ENCODE measurements at regions not wholly inside any gene's neighbourhood (a gene's known extent, or its start where the extent isn't known, plus 50 kb on each side); places are given as distances from the start of the nearest gene placed in this dataset.
"Not testable (repeated sequence)": the region's sequence is repeated elsewhere in the genome, so short reads cannot be mapped to it uniquely, and the experiment has no call there.

DNA sequence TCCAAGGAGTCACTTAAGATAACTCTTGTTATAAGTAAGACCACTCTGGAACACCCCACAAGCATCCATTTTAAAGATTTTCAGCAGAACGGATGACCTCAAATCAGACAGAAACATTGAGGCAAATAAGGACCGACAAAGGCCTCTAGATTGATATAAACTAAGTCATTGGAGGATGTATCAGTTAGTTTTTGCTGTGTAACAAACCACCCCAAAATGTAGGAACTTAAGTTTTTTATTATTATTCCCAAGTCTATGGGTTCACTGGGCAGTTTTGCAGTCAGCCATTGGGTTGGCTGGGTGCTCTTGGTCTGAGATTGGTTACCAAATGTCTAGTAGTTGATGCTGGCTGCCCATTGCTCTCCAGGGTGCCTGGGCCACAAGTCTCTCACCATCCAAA, 311.8 kb downstream of the SIPA1L2 start:
- H3K23ac ChIP-seq (ENCODE audit: low read length in 2 of 2): no peak overlapping the region
- no peaks in the 10 kb centered on the region for H3K79me1 ChIP-seq (replicated peaks; ENCODE audit: low read length, poor library complexity, severe bottlenecking)
- no peak overlapping the region for H2AFZ ChIP-seq (ENCODE audit: low read depth, low read length)
- no peaks in the 10 kb centered on the region for H3K36me3 ChIP-seq (ENCODE audit: control insufficient read depth in 1 of 2, insufficient read depth in 2 of 2, low read depth in 1 of 2, low read length in 2 of 2)
- DNase-seq: no peak
- H4K91ac ChIP-seq (ENCODE audit: low read length): no peak overlapping the region
- no peak overlapping the region for H3K4me3 ChIP-seq (ENCODE audit: insufficient read depth in 1 of 2, low read depth in 1 of 2, low read length in 2 of 2)
- H4K8ac ChIP-seq (ENCODE audit: low read length): no peak overlapping the region
- peaks cover 1% of the 10 kb centered on the region for H3K4me1 ChIP-seq (ENCODE audit: control insufficient read depth, insufficient read depth, low read depth, low read length)
- H3K14ac ChIP-seq (ENCODE audit: low read length in 2 of 2): no peak overlapping the region
- no peak overlapping the region for H3K4me2 ChIP-seq (ENCODE audit: low read length, poor library complexity, severe bottlenecking)
- no peak overlapping the region for H3K27ac ChIP-seq (ENCODE audit: low read length, poor library complexity, severe bottlenecking)
- no peak overlapping the region for H3K18ac ChIP-seq (ENCODE audit: low read depth in 1 of 2, low read length in 2 of 2)
- no peak overlapping the region for H2BK120ac ChIP-seq (ENCODE audit: low read depth, low read length)
- H3K27me3 ChIP-seq (ENCODE audit: control insufficient read depth in 1 of 2, insufficient read depth in 1 of 2, low read length in 2 of 2): no peaks in the 10 kb centered on the region
- no peak overlapping the region for H3K9ac ChIP-seq (ENCODE audit: low read length)
- no peak overlapping the region for H2BK15ac ChIP-seq (ENCODE audit: low read depth, poor library complexity, severe bottlenecking)
- H3K4ac ChIP-seq (ENCODE audit: low read depth in 1 of 2, low read length in 2 of 2): no peak overlapping the region
- H2BK12ac ChIP-seq (ENCODE audit: low read length in 2 of 2): no peak overlapping the region
- 100% methylated on average over 2 of the region's 2 CpGs for WGBS
- H3K9me3 ChIP-seq (ENCODE audit: control insufficient read depth, low read length): peaks cover 4% of the 10 kb centered on the region
- H2AK5ac ChIP-seq (ENCODE audit: low read length, severe bottlenecking): no peak overlapping the region
- no peak overlapping the region for H2BK5ac ChIP-seq (ENCODE audit: low read depth, low read length, poor library complexity, severe bottlenecking)

DNA sequence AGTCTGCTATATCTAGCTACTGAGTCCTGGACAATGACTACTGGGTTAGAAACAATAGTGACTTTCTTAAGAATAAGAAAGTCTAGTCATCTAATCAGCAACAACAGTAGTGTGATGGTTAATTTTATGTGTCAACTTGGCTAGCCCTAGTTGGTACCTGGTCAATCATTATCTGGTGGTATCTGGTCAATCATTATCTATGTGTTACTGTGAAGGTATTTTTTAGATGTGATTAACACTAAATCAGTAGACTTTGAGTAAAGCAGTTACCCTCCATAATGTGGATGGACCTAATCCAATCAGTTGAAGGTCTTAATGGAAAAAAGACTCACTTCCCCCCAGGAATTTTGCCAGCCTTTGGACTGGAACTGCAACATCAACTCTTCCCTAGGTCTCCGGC, 312.6 kb downstream of the SIPA1L2 start:
- Histone ChIP-seq H3K79me1 (replicated peaks; ENCODE audit: low read length, poor library complexity, severe bottlenecking) (no peaks in the 10 kb centered on the region), H3K18ac (ENCODE audit: low read depth in 1 of 2, low read length in 2 of 2) (no peak overlapping the region), H2AFZ (ENCODE audit: low read depth, low read length) (no peak overlapping the region), H3K4me1 (ENCODE audit: control insufficient read depth, insufficient read depth, low read depth, low read length) (peaks cover 1% of the 10 kb centered on the region), H2BK5ac (ENCODE audit: low read depth, low read length, poor library complexity, severe bottlenecking) (no peak overlapping the region), H2AK5ac (ENCODE audit: low read length, severe bottlenecking) (no peak overlapping the region), H3K14ac (ENCODE audit: low read length in 2 of 2) (no peak overlapping the region), H2BK15ac (ENCODE audit: low read depth, poor library complexity, severe bottlenecking) (no peak overlapping the region), H3K27ac (ENCODE audit: low read length, poor library complexity, severe bottlenecking) (peak overlapping the region; percentile 74), H3K4me2 (ENCODE audit: low read length, poor library complexity, severe bottlenecking) (peak overlapping the region; percentile 38), H3K27me3 (ENCODE audit: control insufficient read depth in 1 of 2, insufficient read depth in 1 of 2, low read length in 2 of 2) (no peaks in the 10 kb centered on the region), H3K9me3 (ENCODE audit: control insufficient read depth, low read length) (peaks cover 5% of the 10 kb centered on the region), H3K4ac (ENCODE audit: low read depth in 1 of 2, low read length in 2 of 2) (no peak overlapping the region), H3K23ac (ENCODE audit: low read length in 2 of 2) (no peak overlapping the region), H4K8ac (ENCODE audit: low read length) (no peak overlapping the region), H3K36me3 (ENCODE audit: control insufficient read depth in 1 of 2, insufficient read depth in 2 of 2, low read depth in 1 of 2, low read length in 2 of 2) (no peaks in the 10 kb centered on the region), H2BK120ac (ENCODE audit: low read depth, low read length) (no peak overlapping the region), H3K9ac (ENCODE audit: low read length) (no peak overlapping the region), H4K91ac (ENCODE audit: low read length) (no peak overlapping the region), H3K4me3 (ENCODE audit: insufficient read depth in 1 of 2, low read depth in 1 of 2, low read length in 2 of 2) (no peak overlapping the region), H2BK12ac (ENCODE audit: low read length in 2 of 2) (no peak overlapping the region)
- DNase-seq: no peak
- WGBS: no CpG with 5 or more reads among the region's 1 CpG

DNA sequence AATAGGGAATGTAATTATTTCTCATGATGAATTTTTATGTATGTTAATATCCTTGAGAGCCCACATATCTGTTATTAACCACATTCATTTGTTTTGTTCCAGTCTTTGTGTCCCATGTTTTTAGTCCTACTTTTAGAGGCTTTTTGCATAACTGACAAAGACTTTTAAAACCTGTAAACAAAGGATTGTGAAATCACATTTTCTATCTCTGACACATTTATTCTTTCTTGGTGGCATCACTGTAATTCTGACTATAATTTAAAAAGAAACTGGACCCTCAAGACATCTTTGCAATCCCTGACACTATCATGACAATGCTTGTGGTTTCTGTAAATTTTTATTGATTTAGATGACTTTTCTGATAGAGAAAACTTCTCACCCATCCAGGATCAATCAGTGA, 313.1 kb downstream of the SIPA1L2 start:
- Histone ChIP-seq H3K4ac (ENCODE audit: low read depth in 1 of 2, low read length in 2 of 2) (no peak overlapping the region), H3K27ac (ENCODE audit: low read length, poor library complexity, severe bottlenecking) (peak overlapping the region; percentile 39), H3K4me1 (ENCODE audit: control insufficient read depth, insufficient read depth, low read depth, low read length) (peaks cover 1% of the 10 kb centered on the region)

DNA sequence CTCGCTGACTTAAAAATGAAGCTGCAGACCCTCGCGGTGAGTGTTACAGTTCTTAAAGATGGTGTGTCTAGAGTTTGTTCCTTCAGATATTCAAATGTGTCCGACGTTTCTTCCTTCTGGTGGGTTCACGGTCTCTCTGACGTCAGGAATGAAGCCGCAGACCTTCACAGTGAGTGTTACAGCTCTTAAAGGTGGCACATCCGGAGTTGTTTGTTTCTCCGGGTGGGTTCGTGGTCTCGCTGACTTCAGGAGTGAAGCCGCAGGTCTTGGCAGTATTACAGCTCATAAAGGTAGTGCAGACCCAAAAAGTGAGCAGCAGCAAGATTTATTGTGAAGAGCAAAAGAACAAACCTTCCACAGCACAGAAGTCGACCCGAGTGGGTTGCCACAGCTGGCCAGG, 316.1 kb downstream of the SIPA1L2 start:
- H3K27me3 ChIP-seq (ENCODE audit: control insufficient read depth in 1 of 2, insufficient read depth in 1 of 2, low read length in 2 of 2); H3K36me3 ChIP-seq (ENCODE audit: control insufficient read depth in 1 of 2, insufficient read depth in 2 of 2, low read depth in 1 of 2, low read length in 2 of 2); H4K8ac ChIP-seq (ENCODE audit: low read length); H3K4me2 ChIP-seq (ENCODE audit: low read length, poor library complexity, severe bottlenecking); H2AFZ ChIP-seq (ENCODE audit: low read depth, low read length); H3K9me3 ChIP-seq (ENCODE audit: control insufficient read depth, low read length); H3K79me1 ChIP-seq (replicated peaks; ENCODE audit: low read length, poor library complexity, severe bottlenecking); H2AK5ac ChIP-seq (ENCODE audit: low read length, severe bottlenecking); H2BK15ac ChIP-seq (ENCODE audit: low read depth, poor library complexity, severe bottlenecking); H3K4me3 ChIP-seq (ENCODE audit: insufficient read depth in 1 of 2, low read depth in 1 of 2, low read length in 2 of 2); H3K14ac ChIP-seq (ENCODE audit: low read length in 2 of 2); H3K4ac ChIP-seq (ENCODE audit: low read depth in 1 of 2, low read length in 2 of 2); H3K9ac ChIP-seq (ENCODE audit: low read length); H3K18ac ChIP-seq (ENCODE audit: low read depth in 1 of 2, low read length in 2 of 2); H3K23ac ChIP-seq (ENCODE audit: low read length in 2 of 2); H4K91ac ChIP-seq (ENCODE audit: low read length); H3K27ac ChIP-seq (ENCODE audit: low read length, poor library complexity, severe bottlenecking); H2BK12ac ChIP-seq (ENCODE audit: low read length in 2 of 2); H2BK5ac ChIP-seq (ENCODE audit: low read depth, low read length, poor library complexity, severe bottlenecking); H3K4me1 ChIP-seq (ENCODE audit: control insufficient read depth, insufficient read depth, low read depth, low read length); DNase-seq; H2BK120ac ChIP-seq (ENCODE audit: low read depth, low read length): not testable (repeated sequence)
- WGBS: 87% methylated on average over 15 of the region's 15 CpGs

More for the DNA sequence above, 313.1 kb downstream of the SIPA1L2 start:
- Histone ChIP-seq H2BK120ac (ENCODE audit: low read depth, low read length) (no peak overlapping the region), H3K9ac (ENCODE audit: low read length) (no peak overlapping the region), H2BK12ac (ENCODE audit: low read length in 2 of 2) (no peak overlapping the region), H3K36me3 (ENCODE audit: control insufficient read depth in 1 of 2, insufficient read depth in 2 of 2, low read depth in 1 of 2, low read length in 2 of 2) (no peaks in the 10 kb centered on the region), H4K8ac (ENCODE audit: low read length) (no peak overlapping the region), H3K4me2 (ENCODE audit: low read length, poor library complexity, severe bottlenecking) (no peak overlapping the region), H2BK15ac (ENCODE audit: low read depth, poor library complexity, severe bottlenecking) (no peak overlapping the region), H3K14ac (ENCODE audit: low read length in 2 of 2) (no peak overlapping the region), H4K91ac (ENCODE audit: low read length) (no peak overlapping the region), H2AFZ (ENCODE audit: low read depth, low read length) (no peak overlapping the region), H2AK5ac (ENCODE audit: low read length, severe bottlenecking) (no peak overlapping the region), H2BK5ac (ENCODE audit: low read depth, low read length, poor library complexity, severe bottlenecking) (no peak overlapping the region), H3K9me3 (ENCODE audit: control insufficient read depth, low read length) (peaks cover 5% of the 10 kb centered on the region), H3K4me3 (ENCODE audit: insufficient read depth in 1 of 2, low read depth in 1 of 2, low read length in 2 of 2) (no peak overlapping the region), H3K79me1 (replicated peaks; ENCODE audit: low read length, poor library complexity, severe bottlenecking) (no peaks in the 10 kb centered on the region), H3K27me3 (ENCODE audit: control insufficient read depth in 1 of 2, insufficient read depth in 1 of 2, low read length in 2 of 2) (no peaks in the 10 kb centered on the region), H3K23ac (ENCODE audit: low read length in 2 of 2) (no peak overlapping the region), H3K18ac (ENCODE audit: low read depth in 1 of 2, low read length in 2 of 2) (no peak overlapping the region)
- DNase-seq: peak; percentile 42

Data from mesenchymal stem cell (in vitro differentiated cells and primary cell).